ENCODE measurements at regions not wholly inside any gene's neighbourhood (a gene's known extent, or its start where the extent isn't known, plus 50 kb on each side); places are given as distances from the start of the nearest gene placed in this dataset.

GRCh38 chr10:44293842-44294241 is 91.1 kb downstream of the CXCL12 start:
- no peak for TF ChIP-seq CTCF (conservative IDR thresholded peaks at IDR 0.05)
- no peak for TF ChIP-seq ZFX (IDR thresholded peaks at IDR 0.05)
